GM12874 (cell line): ENCODE measurements at regions not wholly inside any gene's neighbourhood (a gene's known extent, or its start where the extent isn't known, plus 50 kb on each side); places are given as distances from the start of the nearest gene placed in this dataset.

Experiments
- CTCF ChIP-seq: IDR thresholded peaks from 2 replicates; pipeline ENCODE4 v1.5.1; 2011; ENCODE audit warnings: low read depth, mild to moderate bottlenecking, control low read depth, low read length, moderate library complexity; ENCODE audit not compliant: insufficient read depth

- TF ChIP-seq CTCF: no peak
These were observed 269.4 kb upstream of the ARRDC4 start for GRCh38 chr15:97691078-97691477.

DNA sequence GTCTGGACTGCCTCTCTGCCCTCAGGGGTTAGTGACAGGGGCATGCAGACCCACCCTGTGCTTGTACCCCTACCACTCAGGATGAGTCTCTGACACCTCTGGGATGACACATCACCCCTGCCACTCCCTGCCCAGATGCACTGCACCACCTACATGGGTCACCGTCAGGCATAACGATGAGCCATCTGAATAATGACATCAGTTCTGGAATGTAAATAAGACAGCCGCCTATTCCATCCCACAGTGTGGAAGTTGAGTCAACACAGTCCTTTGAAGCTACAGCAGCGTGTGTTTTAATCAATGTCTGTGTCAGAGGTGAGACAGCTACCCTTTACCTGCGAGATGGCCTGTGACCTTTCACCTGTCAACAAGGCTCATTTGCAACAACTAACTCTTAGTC, 268.7 kb upstream of the ARRDC4 start:
- TF ChIP-seq CTCF: no peak

- no peak for TF ChIP-seq CTCF
These were observed 268.0 kb upstream of the ARRDC4 start for GRCh38 chr15:97692301-97693015.

- no peak for TF ChIP-seq CTCF
These were observed 266.0 kb upstream of the ARRDC4 start for GRCh38 chr15:97694456-97694855.

GRCh38 chr15:97703400-97703799, 257.1 kb upstream of the ARRDC4 start:
- no peak for TF ChIP-seq CTCF

- no peak for TF ChIP-seq CTCF
These were observed 254.4 kb upstream of the ARRDC4 start for GRCh38 chr15:97706059-97706458.

DNA sequence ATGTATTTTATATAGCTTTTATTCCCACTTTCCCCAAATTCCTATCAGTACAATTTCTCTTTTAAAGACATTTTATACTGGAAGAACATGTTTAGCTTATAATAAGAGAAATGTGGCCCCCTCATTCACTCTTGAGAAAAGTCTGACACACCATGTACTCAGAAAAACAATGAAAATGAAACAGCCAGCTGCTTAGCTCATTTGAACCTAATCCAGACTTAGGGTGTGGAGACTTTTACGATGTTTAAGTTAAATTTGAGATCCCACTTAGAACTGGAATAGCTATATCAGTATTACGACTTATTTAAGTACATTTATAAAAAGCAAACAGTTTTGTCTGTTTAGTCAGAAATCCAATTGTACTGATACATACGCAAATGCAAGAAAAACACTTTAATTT, 252.3 kb upstream of the ARRDC4 start:
- TF ChIP-seq CTCF: no peak
